ENCODE measurements at regions not wholly inside any gene's neighbourhood (a gene's known extent, or its start where the extent isn't known, plus 50 kb on each side); places are given as distances from the start of the nearest gene placed in this dataset.
"Not testable (repeated sequence)": the region's sequence is repeated elsewhere in the genome, so short reads cannot be mapped to it uniquely, and the experiment has no call there.

DNA sequence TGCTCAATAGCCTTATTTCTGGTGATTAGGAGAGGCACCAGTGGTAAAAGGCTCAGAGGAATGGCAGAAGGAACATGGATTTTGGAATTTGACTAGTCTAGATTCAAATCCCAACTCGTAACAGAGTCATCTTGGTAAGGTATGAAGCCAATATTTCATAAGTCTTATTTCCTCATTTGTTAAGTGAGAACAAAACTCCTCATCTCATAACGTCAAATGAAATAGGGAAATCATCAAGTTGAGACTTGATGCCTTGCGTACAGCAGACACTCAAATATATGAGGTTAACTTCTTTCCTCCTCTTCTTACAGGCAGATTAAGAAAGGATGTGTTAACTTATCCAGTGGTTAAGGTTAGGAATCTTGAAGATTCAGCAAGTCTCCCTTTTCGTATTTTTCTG, 189.2 kb downstream of the DLEU7 start:
- no peak for TF ChIP-seq Cebpa-rat (IDR thresholded peaks at IDR 0.05)
- H3K27ac ChIP-seq = no peak overlapping the region
- no peaks in the 10 kb centered on the region for H4K20me1 ChIP-seq
- H3K4me2 ChIP-seq = no peak overlapping the region
- no peaks in the 10 kb centered on the region for H3K9me3 ChIP-seq
- no peak overlapping the region for H3K4me3 ChIP-seq
- no peaks in the 10 kb centered on the region for H3K36me3 ChIP-seq
- no peak overlapping the region for H3K9ac ChIP-seq
- no peaks in the 10 kb centered on the region for H3K27me3 ChIP-seq
- H3K4me1 ChIP-seq = peaks cover 23% of the 10 kb centered on the region

DNA sequence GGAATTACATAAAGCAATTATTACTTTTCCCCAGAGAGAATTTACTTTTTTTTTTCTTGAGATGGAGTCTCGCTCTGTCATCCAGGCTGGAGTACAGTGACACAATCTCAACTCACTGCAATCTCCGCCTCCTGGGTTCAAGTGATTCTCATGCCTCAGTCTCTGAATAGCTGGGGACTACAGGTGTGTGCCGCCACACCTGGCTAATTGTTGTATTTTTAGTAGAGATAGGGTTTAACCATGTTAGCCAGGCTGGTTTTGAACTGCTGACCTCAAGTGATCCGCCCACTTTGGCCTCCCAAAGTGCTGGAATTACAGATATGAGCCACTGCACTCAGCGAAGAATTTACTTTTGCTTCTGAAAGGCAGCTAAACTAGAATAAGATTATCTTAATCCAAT, 181.6 kb downstream of the DLEU7 start:
- not testable (repeated sequence) for H3K36me3 ChIP-seq, H3K9ac ChIP-seq, H3K4me2 ChIP-seq, H3K27ac ChIP-seq, H3K4me3 ChIP-seq, H3K4me1 ChIP-seq, H3K27me3 ChIP-seq, H4K20me1 ChIP-seq
- peaks cover 27% of the 10 kb centered on the region for H3K9me3 ChIP-seq

DNA sequence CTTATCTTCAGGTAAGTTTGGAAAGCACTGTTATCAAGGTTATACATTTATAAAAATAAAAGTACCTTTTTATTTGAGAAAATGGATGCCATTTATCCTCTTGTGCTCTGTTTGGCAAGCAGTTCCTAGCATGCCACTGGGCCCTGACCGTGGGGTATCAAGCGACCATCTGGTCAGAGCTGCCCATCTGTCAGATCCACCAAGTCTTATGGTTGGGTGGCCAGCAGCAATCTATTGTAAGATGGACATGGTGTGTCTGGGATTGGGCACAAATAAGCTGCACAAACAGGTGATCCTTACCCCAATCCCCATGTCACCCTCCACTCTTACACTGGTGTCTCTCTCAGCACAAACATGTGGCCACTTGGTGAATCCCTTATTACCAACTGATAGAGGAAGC, 178.5 kb downstream of the DLEU7 start:
- no peaks in the 10 kb centered on the region for H3K27me3 ChIP-seq
- no peaks in the 10 kb centered on the region for H3K36me3 ChIP-seq

DNA sequence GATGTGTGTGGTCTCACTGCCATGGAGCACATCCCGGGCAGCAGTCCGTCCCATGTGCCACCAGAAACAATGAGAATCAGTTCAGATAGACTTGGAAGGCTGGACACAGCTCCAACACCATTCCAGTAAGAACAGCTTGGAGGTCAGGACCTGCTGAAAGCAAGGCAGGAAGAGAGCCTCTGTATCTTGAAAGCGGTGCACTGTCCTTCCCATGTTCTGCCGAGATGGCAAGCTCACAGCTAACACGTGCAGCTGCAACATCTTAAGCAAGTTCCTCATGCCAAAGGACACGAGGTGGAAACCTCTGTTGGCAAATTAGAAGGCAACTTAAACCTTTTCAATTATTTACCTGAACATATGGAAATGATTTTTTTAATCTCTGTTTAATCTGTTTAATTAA, 175.4 kb downstream of the DLEU7 start:
- Histone ChIP-seq H3K9me3 (peaks cover 28% of the 10 kb centered on the region), H3K4me2 (no peak overlapping the region), H3K27ac (no peak overlapping the region), H4K20me1 (no peaks in the 10 kb centered on the region), H3K27me3 (no peaks in the 10 kb centered on the region), H3K36me3 (no peaks in the 10 kb centered on the region), H3K4me3 (no peak overlapping the region), H3K4me1 (no peaks in the 10 kb centered on the region), H3K9ac (no peak overlapping the region)
- no peak for TF ChIP-seq Cebpa-rat (IDR thresholded peaks at IDR 0.05)

More for the DNA sequence above, 178.5 kb downstream of the DLEU7 start:
- Histone ChIP-seq H3K4me1 (no peaks in the 10 kb centered on the region), H4K20me1 (no peaks in the 10 kb centered on the region), H3K4me2 (no peak overlapping the region), H3K9me3 (peaks cover 34% of the 10 kb centered on the region), H3K9ac (no peak overlapping the region), H3K27ac (no peak overlapping the region), H3K4me3 (no peak overlapping the region)
- TF ChIP-seq Cebpa-rat (IDR thresholded peaks at IDR 0.05) = no peak

DNA sequence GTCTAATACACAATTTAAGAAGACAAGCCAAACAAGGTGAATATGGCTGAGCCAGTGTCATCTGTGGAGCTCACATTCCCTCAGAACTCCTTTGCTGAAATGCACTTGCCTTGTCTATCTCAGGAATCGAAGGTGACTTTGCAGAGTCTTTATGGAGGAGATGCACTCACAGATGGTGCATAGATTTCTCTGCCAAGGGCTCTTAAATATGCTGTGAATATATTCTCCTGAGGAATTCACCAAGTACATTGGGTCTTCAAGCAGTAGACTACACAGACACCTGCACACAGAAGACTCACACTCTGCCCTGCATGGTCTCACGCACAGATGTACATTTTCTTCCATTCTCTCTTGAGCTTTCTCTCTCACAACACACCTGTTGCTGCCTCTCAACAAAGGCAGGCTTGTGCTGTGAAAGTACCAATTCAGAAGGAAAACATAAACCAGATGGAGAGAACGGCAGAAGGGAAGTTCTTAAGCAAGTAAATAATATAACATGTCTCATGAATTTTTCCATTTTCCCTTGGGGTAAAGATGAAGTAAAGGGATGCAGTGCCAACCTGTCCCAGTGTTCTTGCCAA, 174.7 kb downstream of the DLEU7 start:
- no peak overlapping the region for H3K27ac ChIP-seq
- H3K27me3 ChIP-seq = no peaks in the 10 kb centered on the region
- H3K4me3 ChIP-seq = no peak overlapping the region
- no peaks in the 10 kb centered on the region for H4K20me1 ChIP-seq
- no peak for TF ChIP-seq Cebpa-rat (IDR thresholded peaks at IDR 0.05)
- no peaks in the 10 kb centered on the region for H3K36me3 ChIP-seq
- no peaks in the 10 kb centered on the region for H3K4me1 ChIP-seq
- H3K9ac ChIP-seq = no peak overlapping the region
- peaks cover 28% of the 10 kb centered on the region for H3K9me3 ChIP-seq
- no peak overlapping the region for H3K4me2 ChIP-seq

DNA sequence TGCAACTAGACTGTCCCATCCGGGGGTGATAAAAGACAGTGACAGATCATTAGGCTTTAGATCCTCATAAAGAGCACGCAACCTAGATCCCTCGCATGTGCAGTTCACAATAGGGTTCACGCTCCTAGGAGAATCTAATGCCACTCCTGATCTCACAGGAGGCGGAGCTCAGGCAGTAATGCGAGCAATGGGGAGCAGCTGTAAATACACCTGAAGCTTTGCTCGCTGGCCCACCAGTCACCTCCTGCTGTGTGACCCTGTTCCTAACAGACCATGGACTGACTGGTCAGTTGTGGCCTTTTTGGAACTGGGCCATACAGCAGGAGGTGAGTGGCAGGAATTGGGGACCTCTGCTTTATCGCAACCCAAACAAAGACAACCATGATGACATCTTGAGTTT, 173.2 kb downstream of the DLEU7 start:
- Histone ChIP-seq H3K9me3 (peaks cover 31% of the 10 kb centered on the region), H3K36me3 (no peaks in the 10 kb centered on the region), H3K27me3 (no peaks in the 10 kb centered on the region), H3K4me1 (no peaks in the 10 kb centered on the region), H3K4me3 (no peak overlapping the region), H3K9ac (no peak overlapping the region), H4K20me1 (no peaks in the 10 kb centered on the region), H3K4me2 (no peak overlapping the region), H3K27ac (no peak overlapping the region)
- no peak for TF ChIP-seq Cebpa-rat (IDR thresholded peaks at IDR 0.05)

DNA sequence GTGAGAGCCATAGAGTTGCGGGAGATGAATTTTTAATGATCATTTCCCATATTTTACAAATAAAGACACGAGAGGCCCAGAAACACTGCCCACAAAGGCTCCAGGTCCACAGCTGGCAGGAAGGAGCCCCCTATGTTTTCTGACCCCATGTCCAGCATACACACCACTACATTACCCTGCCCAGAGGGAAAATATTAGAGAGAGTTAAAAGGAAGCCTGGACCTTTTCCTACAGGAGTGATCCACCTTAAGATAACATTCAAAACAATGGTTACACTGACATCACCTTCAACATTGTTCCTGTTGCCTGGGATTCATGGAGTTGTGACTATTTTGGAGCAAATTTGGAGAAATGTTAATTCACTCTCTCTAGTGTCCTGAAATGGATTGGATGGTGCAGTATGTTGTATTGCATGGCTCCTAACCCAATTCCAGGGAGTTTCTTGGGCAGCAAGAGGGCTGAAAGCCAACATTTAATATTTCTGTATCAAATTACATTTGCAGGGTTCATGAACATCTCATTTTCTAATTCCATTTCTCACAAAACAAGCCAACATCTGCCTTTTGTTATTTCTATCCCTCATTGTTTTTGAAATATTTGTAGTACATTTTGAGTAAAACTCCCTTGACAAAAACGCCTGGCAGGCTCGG, 172.5 kb downstream of the DLEU7 start:
- no peak overlapping the region for H3K4me3 ChIP-seq
- H3K36me3 ChIP-seq = no peaks in the 10 kb centered on the region
- no peaks in the 10 kb centered on the region for H4K20me1 ChIP-seq
- no peak overlapping the region for H3K4me2 ChIP-seq
- peaks cover 6% of the 10 kb centered on the region for H3K4me1 ChIP-seq
- no peak overlapping the region for H3K9ac ChIP-seq
- H3K27ac ChIP-seq = no peak overlapping the region
- peaks cover 24% of the 10 kb centered on the region for H3K9me3 ChIP-seq
- no peak for TF ChIP-seq Cebpa-rat (IDR thresholded peaks at IDR 0.05)
- no peaks in the 10 kb centered on the region for H3K27me3 ChIP-seq

DNA sequence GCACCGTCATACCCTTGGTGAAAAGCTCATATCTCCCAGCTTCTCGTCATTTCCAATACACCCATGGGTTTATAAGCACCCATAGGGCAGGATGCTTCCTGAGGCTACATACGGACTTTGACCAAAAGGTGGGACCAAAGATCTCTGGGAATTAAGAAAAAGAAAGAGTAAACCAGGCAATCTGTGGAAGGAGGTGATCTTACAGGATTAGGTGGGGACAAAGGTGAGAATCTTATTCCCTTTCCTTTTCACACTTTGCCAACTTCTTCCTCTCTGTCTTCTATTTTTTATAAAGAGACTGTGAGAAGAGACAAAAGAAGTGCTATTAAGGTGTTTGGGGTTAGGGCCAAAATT, 172.0 kb downstream of the DLEU7 start:
- Histone ChIP-seq H3K9me3 (peaks cover 19% of the 10 kb centered on the region), H3K27me3 (no peaks in the 10 kb centered on the region), H4K20me1 (no peaks in the 10 kb centered on the region), H3K4me1 (peaks cover 11% of the 10 kb centered on the region), H3K36me3 (no peaks in the 10 kb centered on the region), H3K27ac (no peak overlapping the region), H3K9ac (no peak overlapping the region), H3K4me2 (no peak overlapping the region), H3K4me3 (no peak overlapping the region)
- TF ChIP-seq Cebpa-rat (IDR thresholded peaks at IDR 0.05) = no peak

DNA sequence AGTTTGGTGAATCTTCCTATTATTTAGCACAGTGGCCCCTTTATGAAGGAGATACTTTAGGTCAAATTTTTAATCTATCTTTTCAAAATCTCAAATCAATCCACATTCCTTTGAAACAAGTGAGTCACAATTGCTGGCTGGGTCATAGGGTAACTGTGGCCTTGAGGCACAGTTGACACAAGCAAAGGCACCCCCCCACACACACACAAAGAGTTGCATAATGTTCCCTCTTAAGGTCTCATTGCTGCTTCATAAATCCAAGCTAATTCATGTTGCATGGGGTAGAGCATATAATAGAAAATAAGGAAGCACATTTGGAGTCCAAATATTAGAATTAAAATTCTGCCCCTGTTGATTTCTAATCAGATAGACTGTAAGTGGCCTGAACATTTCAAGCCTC, 171.5 kb downstream of the DLEU7 start:
- no peak overlapping the region for H3K27ac ChIP-seq
- no peak overlapping the region for H3K4me2 ChIP-seq
- H3K36me3 ChIP-seq = no peaks in the 10 kb centered on the region
- peaks cover 11% of the 10 kb centered on the region for H3K4me1 ChIP-seq
- no peaks in the 10 kb centered on the region for H3K27me3 ChIP-seq
- H3K4me3 ChIP-seq = no peak overlapping the region
- H3K9ac ChIP-seq = no peak overlapping the region
- H4K20me1 ChIP-seq = no peaks in the 10 kb centered on the region
- peaks cover 13% of the 10 kb centered on the region for H3K9me3 ChIP-seq
- no peak for TF ChIP-seq Cebpa-rat (IDR thresholded peaks at IDR 0.05)

DNA sequence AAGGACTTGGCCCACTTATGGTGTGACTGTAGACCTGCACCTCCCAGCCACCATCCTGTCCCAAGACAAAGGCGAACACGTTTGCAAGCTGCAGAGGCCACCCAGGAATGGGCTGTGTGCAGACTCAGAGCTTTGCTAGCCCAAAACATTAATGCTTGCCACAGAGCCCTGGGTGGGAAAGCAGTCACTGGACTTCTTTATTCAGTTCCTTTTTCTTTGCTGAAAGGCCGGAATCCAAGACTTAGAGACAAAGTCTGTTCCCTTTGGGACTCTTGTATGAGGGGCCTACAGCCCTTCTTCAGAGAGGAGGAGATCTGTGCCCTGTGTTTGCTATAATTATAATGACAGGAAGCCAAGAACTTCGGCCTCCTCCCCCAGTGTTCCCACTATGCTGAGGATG, 167.8 kb downstream of the DLEU7 start:
- peak overlapping the region; percentile 49 for H3K4me2 ChIP-seq
- no peak overlapping the region for H3K27ac ChIP-seq
- no peaks in the 10 kb centered on the region for H3K27me3 ChIP-seq
- no peaks in the 10 kb centered on the region for H4K20me1 ChIP-seq
- no peaks in the 10 kb centered on the region for H3K36me3 ChIP-seq
- H3K4me3 ChIP-seq = no peak overlapping the region
- peaks cover 8% of the 10 kb centered on the region for H3K9me3 ChIP-seq
- H3K4me1 ChIP-seq = peaks cover 11% of the 10 kb centered on the region
- no peak for TF ChIP-seq Cebpa-rat (IDR thresholded peaks at IDR 0.05)
- H3K9ac ChIP-seq = no peak overlapping the region

DNA sequence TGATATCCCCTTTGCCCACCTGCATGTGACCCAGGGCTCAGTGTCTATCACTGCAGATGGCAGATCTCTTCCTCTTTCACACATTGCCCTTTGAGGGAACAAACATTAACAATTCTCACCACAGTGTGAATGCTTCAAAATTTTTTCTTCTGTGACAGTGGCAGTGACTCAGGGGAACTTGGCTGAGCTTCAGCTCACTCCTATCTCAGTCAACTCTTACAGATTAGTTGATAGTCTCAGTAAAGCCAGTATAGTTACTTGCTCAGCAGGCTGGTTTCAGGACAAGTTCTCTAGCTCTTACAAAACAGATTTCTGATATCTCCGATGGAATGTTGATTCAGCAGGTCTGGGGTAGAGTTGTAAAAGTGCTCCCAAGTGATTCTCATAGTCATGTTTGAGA, 166.9 kb downstream of the DLEU7 start:
- peaks cover 11% of the 10 kb centered on the region for H3K4me1 ChIP-seq
- H3K4me2 ChIP-seq = no peak overlapping the region
- no peaks in the 10 kb centered on the region for H3K36me3 ChIP-seq
- no peak overlapping the region for H3K27ac ChIP-seq
- TF ChIP-seq Cebpa-rat (IDR thresholded peaks at IDR 0.05) = no peak
- peaks cover 8% of the 10 kb centered on the region for H3K9me3 ChIP-seq
- H3K4me3 ChIP-seq = no peak overlapping the region
- no peak overlapping the region for H3K9ac ChIP-seq
- no peaks in the 10 kb centered on the region for H4K20me1 ChIP-seq
- no peaks in the 10 kb centered on the region for H3K27me3 ChIP-seq

Data from BLaER1 (cell line).